HUDEP-2 (cell line): ENCODE measurements at regions not wholly inside any gene's neighbourhood (a gene's known extent, or its start where the extent isn't known, plus 50 kb on each side); places are given as distances from the start of the nearest gene placed in this dataset.

Experiments used
- DNase-seq, 76 experiments: peaks; one replicate each; lab custom pipeline; 2025; ENCODE audit not compliant: unreplicated experiment in 76 of 76; lab: John Stamatoyannopoulos, UW

- DNase-seq: no peak
Measured at GRCh38 chr5:117072439-117072838, 497.8 kb upstream of the SEMA6A start.

GRCh38 chr5:117065800-117066199 lies 491.2 kb upstream of the SEMA6A start:
- no peak for DNase-seq

GRCh38 chr5:117065161-117065560 lies 490.5 kb upstream of the SEMA6A start:
- DNase-seq: no peak

GRCh38 chr5:117060099-117060498 lies 485.5 kb upstream of the SEMA6A start:
- DNase-seq: no peak

- DNase-seq: no peak
Measured at GRCh38 chr5:117058740-117059139, 484.1 kb upstream of the SEMA6A start.

DNA sequence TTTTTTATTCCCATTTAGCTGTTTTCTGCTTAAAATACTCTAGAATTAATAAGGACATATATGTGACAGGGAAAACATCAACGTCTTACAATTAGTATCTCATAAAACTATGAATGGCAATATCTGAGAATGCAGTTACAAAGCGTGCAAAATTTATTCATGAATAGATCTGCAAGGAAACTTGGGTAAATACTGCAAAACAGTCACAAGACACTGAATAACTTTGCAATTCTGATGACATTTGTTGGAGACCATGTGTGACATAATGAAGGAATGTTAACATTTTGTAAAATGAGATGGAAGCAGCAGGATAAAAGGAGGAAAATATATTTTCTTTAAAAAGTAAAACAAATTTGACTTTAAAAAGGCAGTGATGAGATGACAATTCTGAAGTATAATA lies 480.9 kb upstream of the SEMA6A start:
- DNase-seq: no peak

DNA sequence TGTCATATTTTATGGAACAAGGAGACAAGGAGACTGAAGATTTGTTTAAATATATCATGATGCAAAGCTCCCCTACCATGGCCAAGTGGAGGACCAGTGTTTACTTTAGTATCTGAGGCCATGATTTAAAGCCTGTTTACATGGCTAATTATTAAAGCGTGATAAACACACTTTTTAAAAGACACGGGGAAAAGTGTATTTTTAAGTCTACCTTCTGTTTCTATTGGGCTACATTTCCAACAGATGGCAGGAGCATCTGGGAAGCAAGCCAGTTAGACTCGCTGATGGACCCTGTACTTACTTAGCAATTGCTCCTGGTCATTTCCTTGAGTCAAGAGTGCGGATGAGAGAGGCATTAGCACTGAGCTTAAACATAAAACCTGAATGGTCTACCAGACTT lies 480.3 kb upstream of the SEMA6A start:
- DNase-seq: no peak

- no peak for DNase-seq
Measured at GRCh38 chr5:117054141-117054540, 479.5 kb upstream of the SEMA6A start.

DNA sequence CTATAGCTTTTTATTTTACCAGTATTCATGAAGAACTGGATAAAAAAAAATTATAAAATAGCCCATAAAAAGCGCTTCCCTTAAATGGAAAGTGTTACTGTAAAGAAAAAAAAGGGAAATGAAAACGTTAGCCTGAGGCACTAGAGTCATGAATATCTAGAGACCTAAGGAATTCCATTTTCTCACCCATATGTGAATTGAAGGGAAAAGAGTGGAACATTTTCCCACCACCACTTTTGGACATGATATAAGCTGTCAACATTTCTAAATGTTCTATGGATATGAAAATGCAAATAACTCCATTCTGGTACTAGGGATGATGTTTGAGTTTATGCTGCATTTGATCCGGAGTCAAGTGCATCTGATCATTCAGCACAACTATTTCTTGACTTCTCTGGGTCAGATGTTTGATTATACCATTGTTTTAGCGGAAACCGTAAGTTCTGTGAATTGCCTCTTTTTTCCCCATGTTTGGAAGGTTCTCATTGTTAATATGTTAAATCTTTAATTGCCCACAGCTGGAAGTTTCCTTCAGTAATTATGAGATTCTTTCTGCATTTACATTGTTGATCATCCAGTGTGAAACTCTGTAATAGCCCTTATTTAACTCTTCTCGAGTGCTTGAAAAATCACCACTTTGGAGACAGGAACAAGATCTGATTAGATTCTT lies 467.4 kb upstream of the SEMA6A start:
- no peak for DNase-seq

DNA sequence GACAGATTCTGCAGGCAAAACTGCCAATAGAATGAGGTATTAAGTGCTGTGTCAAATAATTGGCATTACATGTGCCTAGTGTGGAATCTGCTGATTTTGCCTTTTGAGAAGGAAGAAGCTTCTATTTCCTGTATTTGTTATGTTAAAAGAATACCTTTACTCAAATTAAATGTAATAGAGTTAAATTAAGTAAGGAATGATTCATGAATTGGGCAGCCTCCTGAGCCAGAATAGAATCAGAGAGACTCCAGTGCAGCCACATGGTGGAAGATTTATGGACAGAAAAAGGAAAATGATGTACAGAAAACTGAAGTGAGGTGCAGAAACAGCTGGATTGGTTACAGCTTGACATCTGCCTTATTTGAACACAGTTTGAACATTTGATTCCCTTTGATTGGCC lies 464.4 kb upstream of the SEMA6A start:
- no peak for DNase-seq

GRCh38 chr5:117027384-117027783 lies 452.8 kb upstream of the SEMA6A start:
- DNase-seq: no peak

- DNase-seq: no peak
Measured at GRCh38 chr5:117020999-117021398, 446.4 kb upstream of the SEMA6A start.

GRCh38 chr5:117013280-117013877 lies 438.8 kb upstream of the SEMA6A start:
- no peak for DNase-seq

GRCh38 chr5:117010574-117010973 lies 436.0 kb upstream of the SEMA6A start:
- no peak for DNase-seq

DNA sequence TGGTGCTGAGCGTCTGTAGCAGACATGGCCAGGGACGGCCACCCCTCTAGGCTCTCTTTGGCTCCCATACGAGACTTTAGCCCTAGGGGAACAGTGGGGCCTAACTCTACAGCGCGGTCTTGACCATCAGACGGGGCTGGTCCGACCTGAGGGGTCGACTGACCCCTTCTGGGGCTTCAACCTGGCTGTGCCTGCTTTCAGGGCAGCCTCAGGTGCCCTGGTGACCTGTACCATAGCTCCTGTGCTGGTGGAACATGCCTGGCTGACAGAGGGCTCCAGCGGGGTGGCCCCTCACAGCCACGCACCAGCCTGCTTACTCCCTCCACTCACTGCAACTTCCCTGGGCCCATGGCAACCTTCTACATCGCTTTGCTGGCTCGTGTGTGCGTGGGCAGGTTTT lies 423.4 kb upstream of the SEMA6A start:
- no peak for DNase-seq

- no peak for DNase-seq
Measured at GRCh38 chr5:116992681-116993080, 418.1 kb upstream of the SEMA6A start.

DNA sequence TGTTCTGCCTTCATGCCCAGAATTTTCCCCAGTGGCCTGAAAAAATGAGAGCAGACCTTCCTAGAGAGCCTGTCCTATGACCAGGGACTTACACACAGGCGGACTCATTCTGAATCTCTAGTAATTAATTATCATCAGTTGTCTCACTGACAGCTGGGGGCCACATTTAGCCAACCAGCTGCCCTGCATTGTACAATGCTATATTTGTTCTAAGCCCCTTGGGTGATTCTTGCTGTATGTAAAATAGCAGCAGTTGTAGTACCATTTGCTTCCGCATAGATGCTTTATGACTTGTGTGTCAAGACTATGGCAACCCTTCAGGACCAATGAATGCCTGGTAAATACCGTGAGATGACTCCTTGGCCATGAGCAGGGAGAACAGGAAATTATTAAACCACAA lies 415.4 kb upstream of the SEMA6A start:
- DNase-seq: no peak

DNA sequence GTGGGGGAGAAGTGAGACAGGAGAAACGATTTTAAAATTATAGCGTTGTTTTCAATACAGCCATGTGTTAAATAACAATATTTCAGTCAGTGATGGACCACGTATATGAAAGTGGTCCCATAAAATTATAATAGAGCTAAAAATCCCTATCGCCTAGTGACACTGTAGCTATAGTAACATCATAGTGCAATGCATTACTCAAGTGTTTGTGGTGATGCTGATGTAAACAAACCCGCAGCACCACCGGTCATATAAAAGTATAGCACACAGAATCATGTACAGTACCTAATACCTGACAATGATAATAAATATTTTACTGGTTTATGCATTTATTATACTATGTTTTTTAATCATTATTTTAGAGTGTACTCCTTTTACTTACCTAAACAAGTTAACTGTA lies 407.4 kb upstream of the SEMA6A start:
- DNase-seq: no peak

DNA sequence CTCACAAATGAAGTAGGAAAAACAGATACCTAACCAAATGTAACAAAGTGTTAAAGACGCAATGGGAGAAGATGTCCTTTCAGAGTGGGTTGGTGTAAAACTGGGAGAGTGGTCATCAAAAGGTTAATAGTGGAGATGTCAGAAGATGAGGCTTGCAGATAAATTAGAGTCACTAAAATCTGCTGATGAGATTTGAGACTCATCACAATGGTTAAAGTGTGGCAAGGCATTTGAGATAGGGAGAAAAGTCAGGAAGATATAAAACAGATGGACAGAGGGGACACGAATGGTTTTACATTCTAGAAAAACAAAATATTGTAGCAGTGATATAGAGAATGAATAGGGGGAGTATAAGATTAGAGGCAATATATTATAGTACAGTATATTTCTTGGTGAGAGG lies 406.0 kb upstream of the SEMA6A start:
- DNase-seq: no peak

- DNase-seq: no peak
Measured at GRCh38 chr5:116976767-116977166, 402.1 kb upstream of the SEMA6A start.

- no peak for DNase-seq
Measured at GRCh38 chr5:116971131-116971530, 396.5 kb upstream of the SEMA6A start.

- no peak for DNase-seq
Measured at GRCh38 chr5:116970318-116970717, 395.7 kb upstream of the SEMA6A start.

GRCh38 chr5:116964438-116964837 lies 389.8 kb upstream of the SEMA6A start:
- no peak for DNase-seq
